DMS 273 (cell line): ENCODE measurements at regions not wholly inside any gene's neighbourhood (a gene's known extent, or its start where the extent isn't known, plus 50 kb on each side); places are given as distances from the start of the nearest gene placed in this dataset.

Experiments
- DNase-seq: peaks from one replicate; lab custom pipeline; 2025; ENCODE audit not compliant: unreplicated experiment; lab: John Stamatoyannopoulos, UW

DNA sequence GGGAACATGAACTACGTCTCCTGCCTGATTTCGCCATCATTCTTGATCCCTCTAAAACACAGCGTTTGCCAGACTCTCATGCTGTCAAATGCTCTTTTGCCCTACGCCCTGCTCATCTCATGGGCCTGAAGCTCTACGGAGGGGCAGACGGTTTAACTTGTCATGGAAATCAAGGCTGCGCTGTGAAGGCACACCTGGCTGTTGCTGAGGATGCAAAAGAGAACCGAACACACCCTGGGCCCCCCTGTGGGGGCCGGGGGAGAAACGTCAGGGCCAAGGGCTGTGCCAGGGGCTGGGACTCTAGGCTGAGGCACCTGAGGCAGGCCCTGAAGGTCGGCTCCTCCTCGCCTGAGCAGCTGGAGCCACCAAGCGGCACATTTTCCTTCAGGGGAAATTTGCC is 957.2 kb downstream of the BRD1 start:
- DNase-seq = no peak

- no peak for DNase-seq
These were observed 957.9 kb downstream of the BRD1 start for GRCh38 chr22:48869788-48870187.

DNA sequence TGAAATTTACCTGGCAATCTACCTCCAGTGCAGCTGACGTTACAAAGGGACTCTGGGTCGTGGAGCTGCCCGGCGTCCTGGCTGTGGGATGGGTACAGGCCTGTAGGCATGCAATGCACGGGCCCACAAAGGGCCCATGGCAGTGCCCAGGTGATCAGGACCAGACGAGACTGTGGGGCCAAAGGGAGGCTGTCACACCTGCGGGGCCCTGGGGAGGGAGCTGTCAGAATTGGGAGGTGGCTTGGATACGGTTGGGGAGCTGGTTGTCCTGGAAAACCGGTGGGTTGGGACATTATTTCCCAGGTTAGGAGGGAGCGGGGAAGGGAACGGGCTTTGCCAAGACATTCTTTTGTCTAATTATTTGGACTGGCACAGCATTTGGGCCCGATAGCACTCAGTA is 958.5 kb downstream of the BRD1 start:
- DNase-seq = no peak

DNA sequence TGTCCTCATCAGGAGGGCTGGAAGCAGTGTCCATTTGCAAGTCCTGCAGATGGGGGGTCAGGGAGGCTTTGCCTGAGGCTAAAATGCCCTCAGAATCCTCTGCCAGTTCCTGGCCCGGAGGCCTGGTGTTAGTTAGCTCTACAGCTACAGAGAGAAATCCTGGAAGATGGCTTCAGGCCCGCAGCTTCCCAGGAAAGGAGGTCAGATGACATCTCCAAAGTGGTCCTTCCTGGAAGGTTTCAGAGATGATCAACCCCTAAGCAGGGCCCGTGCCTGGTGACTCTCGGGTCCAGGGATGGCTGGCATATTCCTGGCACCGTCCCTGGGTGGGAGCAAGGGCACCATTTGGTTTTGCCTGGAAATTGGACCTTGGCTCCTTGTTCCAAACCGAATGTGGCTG is 959.1 kb downstream of the BRD1 start:
- DNase-seq = no peak

DNA sequence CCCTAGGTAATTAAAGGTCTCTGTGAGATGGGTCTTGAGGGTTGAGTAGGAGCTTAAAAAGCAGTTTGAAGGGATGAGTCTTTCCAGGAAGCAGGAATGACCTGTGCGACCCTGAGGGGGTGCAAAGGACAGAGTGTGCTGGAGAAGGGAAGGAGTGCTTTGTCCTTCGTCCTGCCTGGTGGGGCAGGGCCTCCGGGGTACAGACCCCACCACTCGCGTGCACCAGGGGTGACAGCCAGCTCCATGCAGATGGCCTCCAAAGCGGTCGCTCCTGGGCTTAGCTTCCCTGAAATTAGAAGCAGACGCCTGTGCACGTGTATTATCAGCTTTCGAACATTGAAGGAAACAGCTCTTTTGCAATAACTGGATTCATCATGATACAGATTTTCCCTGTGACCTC is 959.8 kb downstream of the BRD1 start:
- DNase-seq = no peak

GRCh38 chr22:48866906-48867681 is 960.6 kb downstream of the BRD1 start:
- no peak for DNase-seq

- DNase-seq = no peak
These were observed 962.9 kb downstream of the BRD1 start for GRCh38 chr22:48864748-48865147.

- DNase-seq = no peak
These were observed 963.6 kb downstream of the BRD1 start for GRCh38 chr22:48863965-48864528.

GRCh38 chr22:48860557-48860956 is 967.1 kb downstream of the BRD1 start:
- no peak for DNase-seq

GRCh38 chr22:48858856-48859255 is 968.8 kb downstream of the BRD1 start:
- DNase-seq = no peak

- DNase-seq = no peak
These were observed 969.6 kb downstream of the BRD1 start for GRCh38 chr22:48858121-48858520.

GRCh38 chr22:48857202-48857805 is 970.4 kb downstream of the BRD1 start:
- DNase-seq = no peak

DNA sequence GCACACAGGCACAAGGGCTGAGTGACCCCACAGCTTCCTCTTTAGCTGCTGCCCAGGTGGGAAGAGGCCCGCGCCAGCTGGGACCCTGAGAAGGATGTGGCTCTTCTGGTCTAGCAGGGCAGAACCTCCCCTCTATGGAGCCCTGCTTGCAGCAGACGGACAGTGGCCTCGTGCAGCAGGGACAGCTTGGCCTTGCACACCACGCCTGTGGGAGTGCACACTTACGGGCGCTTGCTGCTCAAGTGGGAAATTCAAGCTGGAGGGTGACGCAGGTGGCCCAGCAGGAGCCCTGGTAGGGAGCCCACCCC is 971.4 kb downstream of the BRD1 start:
- DNase-seq = no peak

DNA sequence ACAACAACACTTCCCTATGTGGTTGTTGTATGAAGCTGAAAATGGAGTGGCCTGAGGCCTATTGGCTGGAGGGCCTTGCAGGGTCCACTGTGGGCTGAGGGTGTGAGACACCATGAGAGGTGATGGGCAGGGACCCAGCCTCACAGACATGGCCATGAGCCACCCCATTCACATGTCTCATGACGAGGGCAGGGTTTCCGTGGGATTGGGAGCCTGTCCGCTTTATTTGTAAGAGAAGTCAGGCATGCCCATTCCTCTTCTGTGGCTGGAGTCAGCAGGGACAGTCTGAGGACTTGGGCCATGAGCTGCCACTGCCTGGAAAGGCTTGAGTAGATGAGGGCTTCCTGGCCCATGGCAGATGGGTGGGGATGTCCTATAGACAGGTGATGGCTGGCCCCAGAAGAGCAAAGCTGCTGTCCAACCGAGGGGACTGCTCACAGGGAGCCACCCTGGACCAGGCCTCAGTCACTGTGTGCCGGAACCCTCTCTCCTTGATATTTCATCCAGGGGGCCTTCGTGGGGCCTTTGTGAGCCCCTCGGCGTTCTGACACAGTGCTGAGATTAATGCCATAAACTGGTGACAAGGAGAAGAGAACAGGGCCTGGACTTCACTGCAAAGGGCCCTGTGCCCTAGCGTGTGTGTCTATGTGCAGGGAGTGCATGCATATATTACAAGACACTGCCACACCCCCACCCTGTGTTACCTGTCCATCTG is 971.9 kb downstream of the BRD1 start:
- no peak for DNase-seq

DNA sequence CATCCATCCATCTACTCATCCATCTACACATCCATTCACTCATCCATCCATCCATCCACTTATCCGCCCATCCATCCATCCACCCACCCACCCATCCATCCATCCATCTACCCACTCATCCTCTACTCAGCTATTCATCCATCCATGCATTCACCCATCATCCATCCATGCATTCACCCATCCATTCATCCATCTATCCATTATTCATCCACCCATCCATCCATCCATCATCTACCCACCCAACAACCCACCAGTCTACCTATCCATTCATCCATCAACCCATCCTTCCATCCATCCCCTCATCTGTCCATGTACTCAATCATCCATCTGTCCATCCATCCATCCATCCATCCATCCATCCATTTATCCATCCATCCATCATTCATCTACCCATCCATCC is 972.7 kb downstream of the BRD1 start:
- DNase-seq = no peak

GRCh38 chr22:48853627-48854240 is 973.9 kb downstream of the BRD1 start:
- no peak for DNase-seq

DNA sequence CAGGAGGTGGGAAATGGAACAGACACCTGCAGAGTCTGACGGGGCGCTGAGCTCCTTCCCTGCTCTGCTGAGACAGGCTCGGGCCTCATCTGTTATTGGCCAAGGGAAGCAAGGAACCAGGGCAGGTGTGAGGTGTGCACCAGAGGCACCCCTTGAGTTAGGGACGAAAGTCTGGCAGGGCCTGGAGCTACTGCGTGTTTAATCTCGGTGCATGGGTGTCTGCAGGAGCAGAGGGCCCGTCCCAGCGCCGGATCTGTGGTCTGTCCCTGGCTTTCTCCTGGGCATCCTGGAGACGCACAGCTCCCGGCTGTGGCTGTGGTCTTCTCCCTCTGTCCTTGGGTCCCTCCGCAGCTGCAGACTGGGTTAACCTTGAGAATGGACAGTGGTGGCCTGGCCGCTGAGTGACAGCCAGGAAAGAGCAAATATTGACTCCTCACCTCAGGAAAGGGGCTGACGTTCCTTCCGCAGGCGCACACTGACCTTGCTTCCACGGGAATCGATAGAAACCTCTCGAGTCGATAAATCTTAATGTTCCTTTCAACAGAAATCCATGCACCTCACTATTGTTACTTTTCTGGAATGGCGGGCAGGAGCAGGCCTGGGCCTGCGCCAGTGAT is 975.6 kb downstream of the BRD1 start:
- no peak for DNase-seq

GRCh38 chr22:48850658-48851287 is 976.9 kb downstream of the BRD1 start:
- no peak for DNase-seq

GRCh38 chr22:48849963-48850657 is 977.6 kb downstream of the BRD1 start:
- DNase-seq = no peak

DNA sequence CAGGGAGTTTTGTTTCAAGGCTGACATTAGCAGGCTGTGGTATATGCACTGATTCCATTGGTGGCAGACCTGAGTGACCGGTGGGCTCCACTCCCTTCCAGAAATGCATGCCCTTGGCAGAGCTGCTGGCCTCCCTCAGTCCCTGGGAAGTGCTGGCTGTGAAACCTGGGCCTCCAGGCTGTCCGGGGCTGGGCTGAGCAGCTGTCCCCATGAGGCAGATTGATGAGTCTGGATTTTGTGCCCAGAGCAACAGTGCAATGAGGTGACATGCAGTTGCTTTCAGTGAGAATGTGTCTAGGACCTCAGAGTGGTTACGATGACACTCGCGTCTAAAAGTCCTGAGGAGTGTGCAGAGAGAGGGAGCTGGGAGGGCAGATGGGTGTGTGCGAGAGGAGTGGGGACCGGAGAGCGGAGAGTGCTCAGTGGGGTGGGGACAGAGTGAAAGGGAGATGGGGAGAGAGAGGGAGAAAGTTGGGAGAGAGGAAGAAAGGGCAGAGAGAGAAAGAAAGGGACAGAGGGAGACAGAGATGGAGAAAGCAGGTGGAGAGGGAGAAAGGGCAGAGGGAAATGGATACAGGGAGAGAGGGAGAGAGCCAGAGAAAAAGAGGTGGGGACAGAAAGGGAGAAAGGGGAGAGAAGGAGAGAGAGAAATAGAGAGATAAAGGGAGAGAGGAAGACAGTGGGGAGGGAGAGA is 978.3 kb downstream of the BRD1 start:
- no peak for DNase-seq
